Natural killer cell (primary cell): ENCODE measurements at regions not wholly inside any gene's neighbourhood (a gene's known extent, or its start where the extent isn't known, plus 50 kb on each side); places are given as distances from the start of the nearest gene placed in this dataset.

Experiments used
- ATAC-seq, 3 donors: fragments of 150-1000 bp in 2 of 3; fragments of 200-7000 bp in 1 of 3; cut with Tn5 transposase; 1 replicate in 1 of 3; 2 replicates in 2 of 3; pipeline ENCODE4 v1.10.0; 2021; ENCODE audit warnings: mild to moderate bottlenecking in 2 of 3, moderate library complexity in 2 of 3
- DNase-seq, 2 donors: peaks; one replicate each; pipeline versions ENCODE4 v3.0.0 to v3.0.0-alpha.2; 2013 to 2021; ENCODE audit warnings: mixed read lengths in 1 of 2
- H3K27ac ChIP-seq: one replicate; pipeline ENCODE4 v1.5.1; 2013; ENCODE audit warnings: mild to moderate bottlenecking, low read length
- H3K27me3 ChIP-seq: one replicate; pipeline ENCODE4 v1.6.1; 2013; ENCODE audit warnings: low read length; ENCODE audit not compliant: control insufficient read depth, insufficient read depth
- H3K36me3 ChIP-seq: one replicate; pipeline ENCODE4 v1.6.1; 2013; ENCODE audit warnings: low read length; ENCODE audit not compliant: control insufficient read depth, insufficient read depth
- H3K4me1 ChIP-seq: one replicate; pipeline ENCODE4 v1.6.1; 2013; ENCODE audit warnings: low read length; ENCODE audit not compliant: control insufficient read depth, insufficient read depth
- H3K4me3 ChIP-seq: one replicate; pipeline ENCODE4 v1.5.1; 2013; ENCODE audit warnings: low read length
- H3K9me3 ChIP-seq: one replicate; pipeline ENCODE4 v1.6.1; 2013; ENCODE audit warnings: low read length; ENCODE audit not compliant: control insufficient read depth, insufficient read depth
- H3K27ac Mint-ChIP-seq, 2 donors: one replicate each; pipeline ENCODE4 v1.8.0; 2022; ENCODE audit warnings: mild to moderate bottlenecking in 2 of 2, mixed read lengths in 2 of 2, moderate library complexity in 1 of 2
- H3K27me3 Mint-ChIP-seq, 2 donors: one replicate each; pipeline ENCODE4 v1.8.0; 2022; ENCODE audit warnings: low read depth in 2 of 2, mixed read lengths in 2 of 2
- H3K36me3 Mint-ChIP-seq: one replicate; pipeline ENCODE4 v1.8.0; 2022; ENCODE audit warnings: mixed read lengths
- H3K4me1 Mint-ChIP-seq, 2 donors: one replicate each; pipeline ENCODE4 v1.8.0; 2022; ENCODE audit warnings: mixed read lengths in 2 of 2
- H3K4me3 Mint-ChIP-seq: one replicate; pipeline ENCODE4 v1.8.0; 2022; ENCODE audit warnings: mild to moderate bottlenecking, moderate library complexity, mixed read lengths
- H3K9me3 Mint-ChIP-seq, 2 donors: one replicate each; pipeline ENCODE4 v1.8.0; 2022; ENCODE audit warnings: mixed read lengths in 2 of 2
- CTCF ChIP-seq: fragments of 200-600 bp; IDR thresholded peaks from one replicate; pipeline ENCODE4 v1.8.0; 2022; ENCODE audit warnings: antibody characterized with exemption
- WGBS: methylation state at CpG from one replicate; pipeline ENCODE4 v1.1.7; 2013; ENCODE audit warnings: missing lambda C conversion rate; ENCODE audit not compliant: insufficient coverage; 5-methylcytosine and 5-hydroxymethylcytosine counted together
- intact Hi-C: fragments of 100-400 bp; cut with micrococcal nuclease; formaldehyde crosslinking; loops from one replicate; pipeline ENCODE4 v1.14.2; 2022

- H3K27me3 ChIP-seq: no peaks in the 10 kb centered on the region
- peaks cover 2 to 3% of the 10 kb centered on the region in 2 donors for H3K9me3 Mint-ChIP-seq
- no peaks in the 10 kb centered on the region for H3K4me1 ChIP-seq
- H3K9me3 ChIP-seq: no peaks in the 10 kb centered on the region
- H3K36me3 Mint-ChIP-seq: no peaks in the 10 kb centered on the region
- H3K36me3 ChIP-seq: no peaks in the 10 kb centered on the region
- TF ChIP-seq CTCF: no peak
- no peak overlapping the region for H3K27ac Mint-ChIP-seq
- no peaks in the 10 kb centered on the region for H3K4me1 Mint-ChIP-seq
- H3K27ac ChIP-seq: no peak overlapping the region
- DNase-seq (no peak), ATAC-seq (no peak)
- WGBS: 64% methylated on average over 2 of the region's 2 CpGs
- intact Hi-C loops: no loop called here
- H3K4me3 ChIP-seq: no peak overlapping the region
- no peaks in the 10 kb centered on the region for H3K27me3 Mint-ChIP-seq
- no peak overlapping the region for H3K4me3 Mint-ChIP-seq
Measured at GRCh38 chr2:220580113-220580512, 952.7 kb downstream of the SLC4A3 start.

- TF ChIP-seq CTCF: no peak
- H3K36me3 Mint-ChIP-seq: no peaks in the 10 kb centered on the region
- H3K9me3 ChIP-seq: no peaks in the 10 kb centered on the region
- no peak for ATAC-seq
- H3K9me3 Mint-ChIP-seq: peaks cover 2 to 6% of the 10 kb centered on the region in 2 donors
- H3K27ac ChIP-seq: no peak overlapping the region
- no peaks in the 10 kb centered on the region for H3K27me3 ChIP-seq
- no peak overlapping the region for H3K27ac Mint-ChIP-seq
- H3K4me1 ChIP-seq: no peaks in the 10 kb centered on the region
- no peak for DNase-seq
- WGBS: 70% methylated on average over 2 of the region's 2 CpGs
- no peaks in the 10 kb centered on the region for H3K27me3 Mint-ChIP-seq
- intact Hi-C loops: no loop called here
- H3K4me1 Mint-ChIP-seq: no peaks in the 10 kb centered on the region
- H3K4me3 ChIP-seq: no peak overlapping the region
- H3K36me3 ChIP-seq: no peaks in the 10 kb centered on the region
- no peak overlapping the region for H3K4me3 Mint-ChIP-seq
Measured at GRCh38 chr2:220583725-220584124, 956.3 kb downstream of the SLC4A3 start.

- Mint-ChIP-seq H3K4me3 (no peak overlapping the region), H3K27me3 (no peaks in the 10 kb centered on the region), H3K9me3 (peaks cover 2 to 6% of the 10 kb centered on the region in 2 donors), H3K4me1 (no peaks in the 10 kb centered on the region), H3K36me3 (no peaks in the 10 kb centered on the region), H3K27ac (no peak overlapping the region)
- DNase-seq (no peak), ATAC-seq (no peak)
- intact Hi-C loops: no loop called here
- H3K4me1 ChIP-seq: no peaks in the 10 kb centered on the region
- no peak overlapping the region for H3K27ac ChIP-seq
- no peak for TF ChIP-seq CTCF
- H3K4me3 ChIP-seq: no peak overlapping the region
- H3K27me3 ChIP-seq: no peaks in the 10 kb centered on the region
- H3K36me3 ChIP-seq: no peaks in the 10 kb centered on the region
- H3K9me3 ChIP-seq: no peaks in the 10 kb centered on the region
- 59% methylated on average over 2 of the region's 2 CpGs for WGBS
Measured at GRCh38 chr2:220585241-220585640, 957.8 kb downstream of the SLC4A3 start.

- H3K4me1 Mint-ChIP-seq: no peaks in the 10 kb centered on the region
- no peaks in the 10 kb centered on the region for H3K9me3 ChIP-seq
- intact Hi-C loops: no loop called here
Measured at GRCh38 chr2:220586980-220587530, 959.6 kb downstream of the SLC4A3 start.

More at GRCh38 chr2:220586980-220587530, 959.6 kb downstream of the SLC4A3 start:
- no peak for TF ChIP-seq CTCF
- ATAC-seq (no peak), DNase-seq (no peak)
- WGBS: 99% methylated on average over 4 of the region's 5 CpGs
- H3K9me3 Mint-ChIP-seq: peaks cover 2 to 6% of the 10 kb centered on the region in 2 donors
- no peaks in the 10 kb centered on the region for H3K27me3 ChIP-seq
- H3K27me3 Mint-ChIP-seq: no peaks in the 10 kb centered on the region
- no peak overlapping the region for H3K27ac Mint-ChIP-seq
- H3K4me3 ChIP-seq: no peak overlapping the region
- H3K36me3 Mint-ChIP-seq: no peaks in the 10 kb centered on the region
- H3K4me1 ChIP-seq: no peaks in the 10 kb centered on the region
- no peaks in the 10 kb centered on the region for H3K36me3 ChIP-seq
- no peak overlapping the region for H3K4me3 Mint-ChIP-seq
- no peak overlapping the region for H3K27ac ChIP-seq
